Upper lobe of left lung (tissue), 4 donors: ENCODE measurements at regions not wholly inside any gene's neighbourhood (a gene's known extent, or its start where the extent isn't known, plus 50 kb on each side); places are given as distances from the start of the nearest gene placed in this dataset.

Experiments used
- POLR2A ChIP-seq, 4 donors: fragments of 450-650 bp; IDR thresholded peaks; one replicate each; pipeline ENCODE4 v1.5.1; 2016 to 2017; ENCODE audit warnings: antibody characterized with exemption in 4 of 4, mild to moderate bottlenecking in 2 of 4
- POLR2AphosphoS5 ChIP-seq, 2 donors: sonication (generic); formaldehyde crosslinking; IDR thresholded peaks; one replicate each; pipeline ENCODE4 v1.5.1; 2017; ENCODE audit warnings: antibody characterized with exemption in 2 of 2
- TF ChIP-seq, protein P1 (sequence below), 6 experiments: fragments of 450-650 bp in 4 of 6; fragments of 200-600 bp in 2 of 6; sonication (generic) in 2 of 6; IDR thresholded peaks; one replicate each; pipeline ENCODE4 v1.5.1; 2016 to 2019; ENCODE audit warnings: antibody characterized with exemption in 6 of 6

- no peak for TF ChIP-seq POLR2AphosphoS5 (IDR thresholded peaks at IDR 0.05)
- TF ChIP-seq, protein P1, sequence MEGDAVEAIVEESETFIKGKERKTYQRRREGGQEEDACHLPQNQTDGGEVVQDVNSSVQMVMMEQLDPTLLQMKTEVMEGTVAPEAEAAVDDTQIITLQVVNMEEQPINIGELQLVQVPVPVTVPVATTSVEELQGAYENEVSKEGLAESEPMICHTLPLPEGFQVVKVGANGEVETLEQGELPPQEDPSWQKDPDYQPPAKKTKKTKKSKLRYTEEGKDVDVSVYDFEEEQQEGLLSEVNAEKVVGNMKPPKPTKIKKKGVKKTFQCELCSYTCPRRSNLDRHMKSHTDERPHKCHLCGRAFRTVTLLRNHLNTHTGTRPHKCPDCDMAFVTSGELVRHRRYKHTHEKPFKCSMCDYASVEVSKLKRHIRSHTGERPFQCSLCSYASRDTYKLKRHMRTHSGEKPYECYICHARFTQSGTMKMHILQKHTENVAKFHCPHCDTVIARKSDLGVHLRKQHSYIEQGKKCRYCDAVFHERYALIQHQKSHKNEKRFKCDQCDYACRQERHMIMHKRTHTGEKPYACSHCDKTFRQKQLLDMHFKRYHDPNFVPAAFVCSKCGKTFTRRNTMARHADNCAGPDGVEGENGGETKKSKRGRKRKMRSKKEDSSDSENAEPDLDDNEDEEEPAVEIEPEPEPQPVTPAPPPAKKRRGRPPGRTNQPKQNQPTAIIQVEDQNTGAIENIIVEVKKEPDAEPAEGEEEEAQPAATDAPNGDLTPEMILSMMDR (IDR thresholded peaks at IDR 0.05), result no peak
- TF ChIP-seq POLR2A (IDR thresholded peaks at IDR 0.05), result no peak
Observed at GRCh38 chr15:29914511-29914926, 92.3 kb upstream of the TJP1 start.
